HepG2 (cell line): ENCODE measurements at regions not wholly inside any gene's neighbourhood (a gene's known extent, or its start where the extent isn't known, plus 50 kb on each side); places are given as distances from the start of the nearest gene placed in this dataset.

Experiments
- BRCA1 ChIP-seq: sonication (generic); formaldehyde crosslinking; IDR thresholded peaks from 2 replicates; pipeline ENCODE4 v1.4.0; 2020; ENCODE audit warnings: missing genetic modification reagents
- DNMT3B ChIP-seq: conservative IDR thresholded peaks from 2 replicates; pipeline ENCODE4 v1.6.1; 2016; ENCODE audit warnings: missing biosample characterization, control low read depth
- DPF2 ChIP-seq: sonication (generic); formaldehyde crosslinking; IDR thresholded peaks from 2 replicates; pipeline ENCODE4 v1.4.0; 2020; ENCODE audit warnings: mild to moderate bottlenecking, low read depth, missing genetic modification reagents, borderline replicate concordance
- FOXA1 ChIP-seq, 2 experiments: fragments of 450-650 bp in 1 of 2; sonication (generic) in 1 of 2; formaldehyde crosslinking in 1 of 2; IDR thresholded peaks; 2 replicates each; pipeline versions ENCODE4 v1.4.0 to v1.6.1; 2016 to 2020; ENCODE audit warnings: missing genetic modification reagents in 1 of 2
- FOXJ3 ChIP-seq: sonication (generic); formaldehyde crosslinking; IDR thresholded peaks from 2 replicates; pipeline ENCODE4 v1.4.0; 2020; ENCODE audit warnings: missing genetic modification reagents, mild to moderate bottlenecking, borderline replicate concordance
- GATAD1 ChIP-seq: IDR thresholded peaks from 2 replicates; pipeline ENCODE4 v1.6.1; 2016; ENCODE audit warnings: missing genetic modification reagents, missing compliant biosample characterization
- HIVEP1 ChIP-seq: sonication (generic); formaldehyde crosslinking; IDR thresholded peaks from 2 replicates; pipeline ENCODE4 v1.4.0; 2020; ENCODE audit warnings: mild to moderate bottlenecking, missing genetic modification reagents
- IRF9 ChIP-seq: sonication (generic); formaldehyde crosslinking; IDR thresholded peaks from 2 replicates; pipeline ENCODE4 v1.8.0; 2022; ENCODE audit warnings: missing genetic modification reagents, mild to moderate bottlenecking, borderline replicate concordance
- KDM1A ChIP-seq: IDR thresholded peaks from 2 replicates; pipeline ENCODE4 v1.6.1; 2016; ENCODE audit warnings: missing compliant biosample characterization
- KMT2B ChIP-seq: IDR thresholded peaks from 2 replicates; pipeline ENCODE4 v1.6.1; 2016; ENCODE audit warnings: missing genetic modification reagents, missing compliant biosample characterization
- MXI1 ChIP-seq: IDR thresholded peaks from 3 replicates; pipeline ENCODE4 v1.6.1; 2012; ENCODE audit warnings: low read depth, low read length, inconsistent platforms, borderline replicate concordance
- NBN ChIP-seq: fragments of 450-650 bp; conservative IDR thresholded peaks from 2 replicates; pipeline ENCODE4 v1.6.1; 2017
- PITX1 ChIP-seq: sonication (generic); formaldehyde crosslinking; IDR thresholded peaks from 2 replicates; pipeline ENCODE4 v1.5.1; 2020; ENCODE audit warnings: mild to moderate bottlenecking, missing genetic modification reagents
- TBX2 ChIP-seq: sonication (generic); formaldehyde crosslinking; IDR thresholded peaks from 2 replicates; pipeline ENCODE4 v1.5.0; 2020; ENCODE audit warnings: missing genetic modification reagents, mild to moderate bottlenecking, borderline replicate concordance
- TOE1 ChIP-seq: sonication (generic); formaldehyde crosslinking; IDR thresholded peaks from 2 replicates; pipeline ENCODE4 v1.4.0; 2020; ENCODE audit warnings: mild to moderate bottlenecking, missing genetic modification reagents
- ZFP37 ChIP-seq: sonication (generic); formaldehyde crosslinking; IDR thresholded peaks from 2 replicates; pipeline ENCODE4 v1.4.0; 2020; ENCODE audit warnings: missing genetic modification reagents, borderline replicate concordance
- ZFP82 ChIP-seq: sonication (generic); formaldehyde crosslinking; IDR thresholded peaks from 2 replicates; pipeline ENCODE4 v1.5.1; 2020; ENCODE audit warnings: mild to moderate bottlenecking, missing genetic modification reagents, borderline replicate concordance
- ZMYM3 ChIP-seq: sonication (generic); formaldehyde crosslinking; IDR thresholded peaks from 2 replicates; pipeline ENCODE4 v1.5.1; 2020; ENCODE audit warnings: mild to moderate bottlenecking, missing genetic modification reagents
- ZNF138 ChIP-seq: sonication (generic); formaldehyde crosslinking; IDR thresholded peaks from 2 replicates; pipeline ENCODE4 v1.5.0; 2020; ENCODE audit warnings: mild to moderate bottlenecking, low read depth, missing genetic modification reagents
- ZNF333 ChIP-seq: sonication (generic); formaldehyde crosslinking; IDR thresholded peaks from 2 replicates; pipeline ENCODE4 v1.4.0; 2020; ENCODE audit warnings: mild to moderate bottlenecking, missing genetic modification reagents, borderline replicate concordance
- ZNF33A ChIP-seq: sonication (generic); formaldehyde crosslinking; IDR thresholded peaks from 2 replicates; pipeline ENCODE4 v1.5.1; 2020; ENCODE audit warnings: missing genetic modification reagents, mild to moderate bottlenecking, moderate library complexity, borderline replicate concordance
- ZNF33B ChIP-seq: sonication (generic); formaldehyde crosslinking; IDR thresholded peaks from 2 replicates; pipeline ENCODE4 v1.5.1; 2020; ENCODE audit warnings: mild to moderate bottlenecking, missing genetic modification reagents
- ZNF75D ChIP-seq: sonication (generic); formaldehyde crosslinking; IDR thresholded peaks from 2 replicates; pipeline ENCODE4 v1.8.1; 2023; ENCODE audit warnings: missing genetic modification reagents, mild to moderate bottlenecking, borderline replicate concordance
- ZNF878 ChIP-seq: sonication (generic); formaldehyde crosslinking; IDR thresholded peaks from 2 replicates; pipeline ENCODE4 v1.8.1; 2023; ENCODE audit warnings: mild to moderate bottlenecking, missing genetic modification reagents, moderate library complexity
- ZNF883 ChIP-seq: sonication (generic); formaldehyde crosslinking; IDR thresholded peaks from 2 replicates; pipeline ENCODE4 v1.5.1; 2020; ENCODE audit warnings: mild to moderate bottlenecking, missing genetic modification reagents; ENCODE audit errors: not compliant biosample characterization
- ZSCAN22 ChIP-seq: sonication (generic); formaldehyde crosslinking; IDR thresholded peaks from 2 replicates; pipeline ENCODE4 v1.4.0; 2020; ENCODE audit warnings: mild to moderate bottlenecking, missing genetic modification reagents
- TF ChIP-seq, protein P1 (sequence below): sonication (generic); formaldehyde crosslinking; IDR thresholded peaks from 2 replicates; pipeline ENCODE4 v1.5.1; 2020; ENCODE audit warnings: missing genetic modification reagents, mild to moderate bottlenecking, borderline replicate concordance
- TF ChIP-seq, protein P2 (sequence below): IDR thresholded peaks from 2 replicates; pipeline ENCODE4 v1.6.1; 2016; ENCODE audit warnings: low read depth, borderline replicate concordance

- TF ChIP-seq ZNF333: peak; percentile 65; the same call in 1 of the 2 replicates
- TF ChIP-seq HIVEP1 (CRISPR knock-in tag): no peak
- TF ChIP-seq TBX2 (CRISPR knock-in tag): 0 out of 2 replicates have a peak, but pooled peaks have one; percentile 31
- TF ChIP-seq IRF9: 0 out of 2 replicates have a peak, but pooled peaks have one; percentile 37
- no peak for TF ChIP-seq NBN
- TF ChIP-seq, protein P1, sequence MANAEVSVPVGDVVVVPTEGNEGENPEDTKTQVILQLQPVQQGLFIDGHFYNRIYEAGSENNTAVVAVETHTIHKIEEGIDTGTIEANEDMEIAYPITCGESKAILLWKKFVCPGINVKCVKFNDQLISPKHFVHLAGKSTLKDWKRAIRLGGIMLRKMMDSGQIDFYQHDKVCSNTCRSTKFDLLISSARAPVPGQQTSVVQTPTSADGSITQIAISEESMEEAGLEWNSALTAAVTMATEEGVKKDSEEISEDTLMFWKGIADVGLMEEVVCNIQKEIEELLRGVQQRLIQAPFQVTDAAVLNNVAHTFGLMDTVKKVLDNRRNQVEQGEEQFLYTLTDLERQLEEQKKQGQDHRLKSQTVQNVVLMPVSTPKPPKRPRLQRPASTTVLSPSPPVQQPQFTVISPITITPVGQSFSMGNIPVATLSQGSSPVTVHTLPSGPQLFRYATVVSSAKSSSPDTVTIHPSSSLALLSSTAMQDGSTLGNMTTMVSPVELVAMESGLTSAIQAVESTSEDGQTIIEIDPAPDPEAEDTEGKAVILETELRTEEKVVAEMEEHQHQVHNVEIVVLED: no peak
- no peak for TF ChIP-seq FOXA1 (IDR thresholded peaks at IDR 0.05)
- TF ChIP-seq FOXA1 (CRISPR knock-in tag; IDR thresholded peaks at IDR 0.05): peak; percentile 91
- TF ChIP-seq TOE1 (CRISPR knock-in tag): no peak
- no peak for TF ChIP-seq BRCA1 (CRISPR knock-in tag)
- peak; percentile 7; the same call in 1 of the 3 replicates for TF ChIP-seq MXI1
- no peak for TF ChIP-seq KMT2B
- no peak for TF ChIP-seq ZNF883 (CRISPR knock-in tag)
- no peak for TF ChIP-seq ZMYM3 (CRISPR knock-in tag)
- no peak for TF ChIP-seq ZNF878
- TF ChIP-seq FOXJ3: 0 out of 2 replicates have a peak, but pooled peaks have one; percentile 55
- no peak for TF ChIP-seq ZNF33B (CRISPR knock-in tag)
- peak; percentile 45; the same call in 1 of the 2 replicates for TF ChIP-seq KDM1A (CRISPR knock-in tag)
- TF ChIP-seq DPF2 (CRISPR knock-in tag): peak; percentile 53; the same call in 1 of the 2 replicates
- TF ChIP-seq ZSCAN22: no peak
- no peak for TF ChIP-seq GATAD1
- no peak for TF ChIP-seq ZNF33A (CRISPR knock-in tag)
- TF ChIP-seq ZFP82: no peak
- TF ChIP-seq DNMT3B: no peak
- TF ChIP-seq ZNF138 (CRISPR knock-in tag): no peak
- TF ChIP-seq, protein P2, sequence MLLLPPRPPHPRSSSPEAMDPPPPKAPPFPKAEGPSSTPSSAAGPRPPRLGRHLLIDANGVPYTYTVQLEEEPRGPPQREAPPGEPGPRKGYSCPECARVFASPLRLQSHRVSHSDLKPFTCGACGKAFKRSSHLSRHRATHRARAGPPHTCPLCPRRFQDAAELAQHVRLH (CRISPR knock-in tag): peak; percentile 66; the same call in 1 of the 2 replicates
- TF ChIP-seq ZFP37 (CRISPR knock-in tag): 0 out of 2 replicates have a peak, but pooled peaks have one; percentile 34
- no peak for TF ChIP-seq ZNF75D (CRISPR knock-in tag)
- TF ChIP-seq PITX1 (CRISPR knock-in tag): no peak
Measured at GRCh38 chr6:66489269-66489987, 782.4 kb upstream of the EYS start (continued).
